ENCODE measurements at regions not wholly inside any gene's neighbourhood (a gene's known extent, or its start where the extent isn't known, plus 50 kb on each side); places are given as distances from the start of the nearest gene placed in this dataset.

GRCh38 chr10:121414366-121415062 lies 183.7 kb downstream of the FGFR2 start:
- no peak for DNase-seq (ENCODE audit: low read depth)
- TF ChIP-seq CTCF (conservative IDR thresholded peaks at IDR 0.05; ENCODE audit: control insufficient read depth, insufficient read depth, low read depth, low read length), result no peak
- H3K4me3 ChIP-seq (ENCODE audit: control insufficient read depth, low read depth, low read length), result no peak overlapping the region

- no peak overlapping the region for H3K4me3 ChIP-seq (ENCODE audit: control insufficient read depth, low read depth, low read length)
- DNase-seq (ENCODE audit: low read depth), result no peak
- no peak for TF ChIP-seq CTCF (conservative IDR thresholded peaks at IDR 0.05; ENCODE audit: control insufficient read depth, insufficient read depth, low read depth, low read length)
Measured at GRCh38 chr10:121415063-121415399, 183.2 kb downstream of the FGFR2 start.

- TF ChIP-seq CTCF (conservative IDR thresholded peaks at IDR 0.05; ENCODE audit: control insufficient read depth, insufficient read depth, low read depth, low read length), result no peak
- H3K4me3 ChIP-seq (ENCODE audit: control insufficient read depth, low read depth, low read length), result no peak overlapping the region
- no peak for DNase-seq (ENCODE audit: low read depth)
Measured at GRCh38 chr10:121416071-121416470, 182.2 kb downstream of the FGFR2 start.

GRCh38 chr10:121417298-121417697 lies 180.9 kb downstream of the FGFR2 start:
- no peak for DNase-seq (ENCODE audit: low read depth)
- no peak for TF ChIP-seq CTCF (conservative IDR thresholded peaks at IDR 0.05; ENCODE audit: control insufficient read depth, insufficient read depth, low read depth, low read length)
- H3K4me3 ChIP-seq (ENCODE audit: control insufficient read depth, low read depth, low read length), result no peak overlapping the region

- peak; percentile 2 for DNase-seq (ENCODE audit: low read depth)
- H3K4me3 ChIP-seq (ENCODE audit: control insufficient read depth, low read depth, low read length), result no peak overlapping the region
- no peak for TF ChIP-seq CTCF (conservative IDR thresholded peaks at IDR 0.05; ENCODE audit: control insufficient read depth, insufficient read depth, low read depth, low read length)
Measured at GRCh38 chr10:121418126-121418777, 180.0 kb downstream of the FGFR2 start.

- no peak for TF ChIP-seq CTCF (conservative IDR thresholded peaks at IDR 0.05; ENCODE audit: control insufficient read depth, insufficient read depth, low read depth, low read length)
- H3K4me3 ChIP-seq (ENCODE audit: control insufficient read depth, low read depth, low read length), result no peak overlapping the region
- no peak for DNase-seq (ENCODE audit: low read depth)
Measured at GRCh38 chr10:121420006-121420405, 178.2 kb downstream of the FGFR2 start.
